ENCODE measurements at regions not wholly inside any gene's neighbourhood (a gene's known extent, or its start where the extent isn't known, plus 50 kb on each side); places are given as distances from the start of the nearest gene placed in this dataset.

- TF ChIP-seq CTCF (conservative IDR thresholded peaks at IDR 0.05; ENCODE audit: low read length) (no peak), EZH2phosphoT487 (IDR thresholded peaks at IDR 0.05; ENCODE audit: borderline replicate concordance) (no peak)
Measured at GRCh38 chr6:134621858-134622257, 303.9 kb upstream of the SGK1 start.

Measured in Loucy (cell line).